CD4-positive, alpha-beta T cell (primary cell): ENCODE measurements at regions not wholly inside any gene's neighbourhood (a gene's known extent, or its start where the extent isn't known, plus 50 kb on each side); places are given as distances from the start of the nearest gene placed in this dataset.

Experiments used
- ATAC-seq: fragments of 200-7000 bp; cut with Tn5 transposase; one replicate; pipeline ENCODE4 v1.10.0; 2022; ENCODE audit warnings: mild to moderate bottlenecking; ENCODE audit not compliant: poor library complexity
- CTCF ChIA-PET: fragments of 350-600 bp; sonication (Branson Sonifier 250); formaldehyde crosslinking; loops from one replicate; lab custom pipeline; 2021; ENCODE audit warnings: antibody characterized with exemption, inconsistent platforms; lab: Charles Lee
- POLR2A ChIA-PET: fragments of 350-600 bp; sonication (Branson Sonifier 250); formaldehyde crosslinking; loops from one replicate; lab custom pipeline; 2021; ENCODE audit warnings: antibody characterized with exemption, inconsistent platforms; lab: Charles Lee
- DNase-seq, 14 experiments: peaks; one replicate each; pipeline ENCODE4 v3.0.0-alpha.2; 2013 to 2020; ENCODE audit warnings: mixed read lengths in 2 of 14
- H3K27ac ChIP-seq, 2 donors: one replicate each; pipeline versions ENCODE4 v1.5.1 to v1.7.0; 2013; ENCODE audit warnings: low read length in 2 of 2, low read depth in 1 of 2, mild to moderate bottlenecking in 1 of 2
- H3K27me3 ChIP-seq, 2 experiments: 1 replicate in 1 of 2; 2 replicates in 1 of 2; pipeline versions ENCODE4 v1.6.1 to v1.7.0; 2013; ENCODE audit warnings: low read length in 2 of 2, control low read depth in 1 of 2, mild to moderate bottlenecking in 1 of 2, moderate library complexity in 1 of 2; ENCODE audit not compliant: insufficient read depth in 2 of 2, control insufficient read depth in 1 of 2
- H3K36me3 ChIP-seq: one replicate; pipeline ENCODE4 v1.6.1; 2013; ENCODE audit warnings: low read length, control low read depth; ENCODE audit not compliant: insufficient read depth
- H3K4me1 ChIP-seq: one replicate; pipeline ENCODE4 v1.6.1; 2013; ENCODE audit warnings: low read length, control low read depth; ENCODE audit not compliant: insufficient read depth
- H3K4me3 ChIP-seq: one replicate; pipeline ENCODE4 v1.5.1; 2013; ENCODE audit warnings: mild to moderate bottlenecking, low read length, moderate library complexity
- H3K9me3 ChIP-seq, 2 experiments: 1 replicate in 1 of 2; 2 replicates in 1 of 2; pipeline versions ENCODE4 v1.6.1 to v1.7.0; 2013; ENCODE audit warnings: low read length in 2 of 2, mild to moderate bottlenecking in 2 of 2, control low read depth in 1 of 2, moderate library complexity in 1 of 2; ENCODE audit not compliant: control insufficient read depth in 1 of 2, insufficient read depth in 1 of 2
- H3K27ac Mint-ChIP-seq: one replicate; pipeline ENCODE4 v1.8.0; 2020; ENCODE audit warnings: mixed read lengths
- H3K27me3 Mint-ChIP-seq: one replicate; pipeline ENCODE4 v1.8.0; 2021; ENCODE audit warnings: mixed read lengths
- H3K36me3 Mint-ChIP-seq: one replicate; pipeline ENCODE4 v1.8.0; 2021; ENCODE audit warnings: low read depth, mixed read lengths
- H3K4me1 Mint-ChIP-seq: one replicate; pipeline ENCODE4 v1.8.0; 2021; ENCODE audit warnings: low read depth, mixed read lengths
- H3K4me3 Mint-ChIP-seq: one replicate; pipeline ENCODE4 v1.8.0; 2020; ENCODE audit warnings: mild to moderate bottlenecking, mixed read lengths
- H3K9me3 Mint-ChIP-seq: one replicate; pipeline ENCODE4 v1.8.0; 2020; ENCODE audit warnings: mixed read lengths
- CTCF ChIP-seq: fragments of 200-600 bp; IDR thresholded peaks from one replicate; pipeline ENCODE4 v1.8.0; 2022; ENCODE audit warnings: antibody characterized with exemption, mild to moderate bottlenecking
- intact Hi-C, 2 experiments: fragments of 100-400 bp; cut with DNase I in 1 of 2; cut with micrococcal nuclease in 1 of 2; formaldehyde crosslinking; loops; one replicate each; pipeline versions ENCODE4 v1.15.1 to v1.9.0; 2023 to 2025; cut with DNase I, micrococcal nuclease

GRCh38 chr16:66165879-66166278 is 200.6 kb upstream of the CDH5 start:
- H3K27ac ChIP-seq: no peak overlapping the region
- no peaks in the 10 kb centered on the region for H3K9me3 Mint-ChIP-seq
- H3K27me3 Mint-ChIP-seq: peaks cover 15% of the 10 kb centered on the region
- H3K36me3 Mint-ChIP-seq: no peaks in the 10 kb centered on the region
- ChIA-PET POLR2A (no interaction called here), CTCF (no interaction called here)
- H3K4me3 Mint-ChIP-seq: no peak overlapping the region
- no peaks in the 10 kb centered on the region for H3K4me1 ChIP-seq
- ATAC-seq (no peak), DNase-seq (no peak)
- H3K27me3 ChIP-seq: no peaks in the 10 kb centered on the region
- H3K4me3 ChIP-seq: no peak overlapping the region
- no peaks in the 10 kb centered on the region for H3K9me3 ChIP-seq
- no peaks in the 10 kb centered on the region for H3K36me3 ChIP-seq
- no peaks in the 10 kb centered on the region for H3K4me1 Mint-ChIP-seq
- intact Hi-C loops: no loop called here
- no peak overlapping the region for H3K27ac Mint-ChIP-seq
- TF ChIP-seq CTCF: no peak

GRCh38 chr16:66164581-66165247 is 201.8 kb upstream of the CDH5 start:
- ChIA-PET POLR2A (no interaction called here), CTCF (no interaction called here)
- no peaks in the 10 kb centered on the region for H3K9me3 Mint-ChIP-seq
- no peak overlapping the region for H3K27ac Mint-ChIP-seq
- H3K4me3 Mint-ChIP-seq: no peak overlapping the region
- no peaks in the 10 kb centered on the region for H3K4me1 Mint-ChIP-seq
- no peak for TF ChIP-seq CTCF
- H3K4me1 ChIP-seq: no peaks in the 10 kb centered on the region
- H3K4me3 ChIP-seq: no peak overlapping the region
- no peaks in the 10 kb centered on the region for H3K9me3 ChIP-seq
- no peaks in the 10 kb centered on the region for H3K36me3 ChIP-seq
- no peaks in the 10 kb centered on the region for H3K27me3 ChIP-seq
- DNase-seq (no peak), ATAC-seq (no peak)
- intact Hi-C loops: no loop called here
- no peak overlapping the region for H3K27ac ChIP-seq
- no peaks in the 10 kb centered on the region for H3K36me3 Mint-ChIP-seq
- H3K27me3 Mint-ChIP-seq: peaks cover 15% of the 10 kb centered on the region

GRCh38 chr16:66162821-66163220 is 203.7 kb upstream of the CDH5 start:
- CTCF ChIA-PET: no interaction called here

More at GRCh38 chr16:66162821-66163220, 203.7 kb upstream of the CDH5 start:
- no peak overlapping the region for H3K4me3 ChIP-seq
- DNase-seq (no peak), ATAC-seq (no peak)
- no peaks in the 10 kb centered on the region for H3K9me3 Mint-ChIP-seq
- no peaks in the 10 kb centered on the region for H3K36me3 Mint-ChIP-seq
- intact Hi-C loops: no loop called here
- H3K27me3 Mint-ChIP-seq: peaks cover 15% of the 10 kb centered on the region
- no peaks in the 10 kb centered on the region for H3K36me3 ChIP-seq
- no peak overlapping the region for H3K4me3 Mint-ChIP-seq
- H3K9me3 ChIP-seq: peaks cover 0 to 3% of the 10 kb centered on the region in 2 experiments
- H3K4me1 Mint-ChIP-seq: no peaks in the 10 kb centered on the region
- no peak for TF ChIP-seq CTCF
- no peaks in the 10 kb centered on the region for H3K4me1 ChIP-seq
- no peak overlapping the region for H3K27ac Mint-ChIP-seq
- POLR2A ChIA-PET: no interaction called here
- H3K27me3 ChIP-seq: no peaks in the 10 kb centered on the region
- H3K27ac ChIP-seq: no peak overlapping the region
